D721Med (cell line): ENCODE measurements at regions not wholly inside any gene's neighbourhood (a gene's known extent, or its start where the extent isn't known, plus 50 kb on each side); places are given as distances from the start of the nearest gene placed in this dataset.

Source experiments
- DNase-seq: peaks from one replicate; pipeline ENCODE4 v3.0.0; 2011; ENCODE audit warnings: low spot score; ENCODE audit not compliant: insufficient read length
- FAIRE-seq: peaks from 2 replicates; lab custom pipeline; 2011; peaks lifted over from hg19 to GRCh38; lab: Jason Lieb, UNC
- TF ChIP-seq, protein P1 (sequence below): IDR thresholded peaks from 2 replicates; pipeline ENCODE4 v1.5.1; 2012; ENCODE audit warnings: mild to moderate bottlenecking, control low read depth; ENCODE audit not compliant: insufficient read depth; ENCODE audit errors: missing control alignments

- no peak for DNase-seq
- FAIRE-seq, result no peak
- TF ChIP-seq, protein P1, sequence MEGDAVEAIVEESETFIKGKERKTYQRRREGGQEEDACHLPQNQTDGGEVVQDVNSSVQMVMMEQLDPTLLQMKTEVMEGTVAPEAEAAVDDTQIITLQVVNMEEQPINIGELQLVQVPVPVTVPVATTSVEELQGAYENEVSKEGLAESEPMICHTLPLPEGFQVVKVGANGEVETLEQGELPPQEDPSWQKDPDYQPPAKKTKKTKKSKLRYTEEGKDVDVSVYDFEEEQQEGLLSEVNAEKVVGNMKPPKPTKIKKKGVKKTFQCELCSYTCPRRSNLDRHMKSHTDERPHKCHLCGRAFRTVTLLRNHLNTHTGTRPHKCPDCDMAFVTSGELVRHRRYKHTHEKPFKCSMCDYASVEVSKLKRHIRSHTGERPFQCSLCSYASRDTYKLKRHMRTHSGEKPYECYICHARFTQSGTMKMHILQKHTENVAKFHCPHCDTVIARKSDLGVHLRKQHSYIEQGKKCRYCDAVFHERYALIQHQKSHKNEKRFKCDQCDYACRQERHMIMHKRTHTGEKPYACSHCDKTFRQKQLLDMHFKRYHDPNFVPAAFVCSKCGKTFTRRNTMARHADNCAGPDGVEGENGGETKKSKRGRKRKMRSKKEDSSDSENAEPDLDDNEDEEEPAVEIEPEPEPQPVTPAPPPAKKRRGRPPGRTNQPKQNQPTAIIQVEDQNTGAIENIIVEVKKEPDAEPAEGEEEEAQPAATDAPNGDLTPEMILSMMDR, result no peak
These were observed 259.3 kb downstream of the BMP7 start for GRCh38 chr20:57007171-57007540.

DNA sequence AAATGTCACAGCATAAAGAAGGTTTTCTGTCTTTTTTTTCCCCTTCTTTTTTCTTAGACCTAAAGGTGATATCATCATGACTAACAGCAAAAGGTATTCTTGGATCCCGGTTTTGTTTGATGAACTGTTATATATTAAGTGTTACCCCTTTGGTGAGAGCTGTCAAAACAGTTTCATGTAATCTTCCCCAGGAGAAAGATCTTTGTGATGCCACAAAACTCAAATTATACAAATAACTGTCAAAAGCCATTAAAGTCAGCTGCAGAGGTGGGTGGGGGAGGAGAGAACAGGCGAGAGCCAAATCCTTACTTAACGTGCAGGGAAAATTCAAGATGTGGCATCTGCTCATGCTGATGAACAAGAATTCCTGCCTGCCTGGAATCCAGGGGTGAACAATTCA, 258.2 kb downstream of the BMP7 start:
- FAIRE-seq, result no peak

DNA sequence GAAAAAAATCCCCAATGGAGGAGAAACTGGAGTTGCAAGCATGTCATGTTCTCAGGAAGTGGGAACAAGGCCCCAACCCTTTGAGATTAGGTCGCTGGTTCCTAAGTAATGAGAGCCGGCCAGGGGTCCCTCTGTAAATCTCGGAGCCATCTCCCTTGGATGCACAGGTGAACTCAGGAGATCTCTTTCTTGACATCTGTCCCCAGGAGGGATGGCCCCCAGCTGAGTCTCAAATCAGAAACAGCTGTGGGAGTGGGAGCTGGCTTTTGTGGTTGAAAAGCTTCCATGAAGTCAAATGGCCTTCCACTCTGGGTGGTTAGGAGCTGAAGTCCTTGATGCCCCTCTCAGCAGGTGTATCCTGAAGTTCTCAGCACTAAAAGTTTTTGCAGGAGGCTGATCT, 257.1 kb downstream of the BMP7 start:
- no peak for DNase-seq
- FAIRE-seq, result no peak
- TF ChIP-seq, protein P1, result no peak

More for the DNA sequence above, 258.2 kb downstream of the BMP7 start:
- no peak for DNase-seq
- TF ChIP-seq, protein P1, result no peak

GRCh38 chr20:57009775-57010174, 256.7 kb downstream of the BMP7 start:
- DNase-seq, result no peak
- no peak for FAIRE-seq
- TF ChIP-seq, protein P1, result no peak

DNA sequence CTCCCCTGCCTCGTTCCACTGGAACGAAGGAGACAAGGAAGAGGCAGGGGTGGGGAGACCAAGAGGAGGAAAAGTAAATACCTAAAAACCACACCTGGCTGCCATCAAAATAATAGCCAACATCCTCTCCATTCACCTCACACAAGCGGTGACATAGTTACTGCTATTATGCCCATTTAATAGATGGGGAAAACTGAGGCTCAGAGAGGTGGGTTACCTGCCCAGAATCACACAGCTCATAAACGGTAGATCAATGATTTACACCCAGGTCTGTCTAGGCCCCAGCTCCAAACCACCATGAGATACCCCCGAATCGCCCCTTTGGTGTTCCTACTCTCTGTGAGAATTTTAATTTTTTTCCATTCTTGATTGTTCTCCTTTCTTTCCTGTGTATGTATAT, 253.8 kb downstream of the BMP7 start:
- FAIRE-seq (no peak), DNase-seq (no peak)
- TF ChIP-seq, protein P1, result no peak

- TF ChIP-seq, protein P1, result no peak
- no peak for FAIRE-seq
These were observed 253.2 kb downstream of the BMP7 start for GRCh38 chr20:57013217-57013616.

GRCh38 chr20:57013741-57014140, 252.7 kb downstream of the BMP7 start:
- FAIRE-seq (no peak), DNase-seq (no peak)
- TF ChIP-seq, protein P1, result no peak

More at GRCh38 chr20:57013217-57013616, 253.2 kb downstream of the BMP7 start:
- DNase-seq, result no peak
